ENCODE measurements at regions not wholly inside any gene's neighbourhood (a gene's known extent, or its start where the extent isn't known, plus 50 kb on each side); places are given as distances from the start of the nearest gene placed in this dataset.
A peak's percentile ranks its signal among the peaks of the same experiment; 100 is the strongest.

DNA sequence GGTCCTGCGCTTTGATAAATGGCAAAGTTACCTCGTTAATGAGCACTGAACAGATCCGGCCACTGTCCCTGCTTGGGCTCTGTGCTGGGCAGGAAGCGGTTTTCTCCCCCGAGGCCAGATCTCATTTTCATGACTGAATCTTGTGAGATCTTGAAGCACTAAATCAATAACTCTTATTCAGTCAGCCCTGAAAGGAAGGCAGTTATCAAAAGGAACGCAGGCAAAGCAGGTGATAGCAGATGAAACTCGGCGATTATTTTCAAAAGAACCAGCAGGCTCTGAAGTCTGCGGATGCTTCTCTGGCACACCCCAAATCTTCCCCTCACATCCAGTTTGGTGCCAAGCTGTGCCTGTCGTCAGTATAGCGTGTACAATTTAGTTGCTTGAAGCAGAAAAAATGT is 228.7 kb downstream of the BAMBI start:
- peaks cover 28% of the 10 kb centered on the region for H3K4me1 Mint-ChIP-seq
- H3K9ac ChIP-seq, result no peak overlapping the region
- H3F3A ChIP-seq (ENCODE audit: low read depth), result no peaks in the 10 kb centered on the region
- no peak overlapping the region for H3K4me2 ChIP-seq
- no peak overlapping the region for H3K4me3 ChIP-seq
- peaks cover 7% of the 10 kb centered on the region for H3K27me3 Mint-ChIP-seq (ENCODE audit: insufficient read depth, low read depth)
- H3K4me3 Mint-ChIP-seq, result no peak overlapping the region
- H3K4me1 ChIP-seq, result no peaks in the 10 kb centered on the region
- no peaks in the 10 kb centered on the region for H4K20me1 ChIP-seq (ENCODE audit: low read depth)
- peak overlapping the region; percentile 52 for H3K27ac Mint-ChIP-seq
- DNase-seq (ENCODE audit: low spot score), result no peak
- H3K36me3 ChIP-seq, result no peaks in the 10 kb centered on the region
- no peaks in the 10 kb centered on the region for H3K27me3 ChIP-seq
- H2AFZ ChIP-seq (replicated peaks), result no peak overlapping the region
- H3K79me2 ChIP-seq (ENCODE audit: low read depth), result no peaks in the 10 kb centered on the region
- no peaks in the 10 kb centered on the region for H3K9me3 ChIP-seq (ENCODE audit: low read depth)
- H3K27ac ChIP-seq, result no peak overlapping the region
- H3K36me3 Mint-ChIP-seq, result peaks cover 1% of the 10 kb centered on the region
- TF ChIP-seq EZH2phosphoT487 (IDR thresholded peaks at IDR 0.05), result no peak
- no peak for TF ChIP-seq CTCF (IDR thresholded peaks at IDR 0.05)
- TF ChIP-seq EZH2 (IDR thresholded peaks at IDR 0.05), result no peak
- H3K9me3 Mint-ChIP-seq, result peaks cover 2% of the 10 kb centered on the region

DNA sequence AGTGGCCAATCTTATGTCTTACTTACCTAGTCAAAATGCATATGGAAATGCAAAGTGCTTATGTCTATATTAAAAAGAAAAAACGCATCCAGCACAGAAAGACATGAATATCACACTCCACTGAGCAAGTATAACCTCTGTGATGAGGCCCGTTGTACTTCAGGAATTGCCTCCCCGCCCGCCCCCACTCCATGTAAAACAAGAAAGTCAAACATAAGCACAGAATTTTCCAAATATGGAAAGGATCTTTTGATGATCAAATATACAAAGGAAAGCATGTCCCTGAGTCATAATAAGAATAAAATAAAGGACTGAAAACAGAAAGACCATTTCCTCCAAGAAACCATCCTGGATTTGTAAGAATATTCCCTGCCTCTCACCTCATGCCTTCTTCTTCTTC is 229.1 kb downstream of the BAMBI start:
- Mint-ChIP-seq H3K27me3 (ENCODE audit: insufficient read depth, low read depth) (peaks cover 7% of the 10 kb centered on the region), H3K36me3 (peaks cover 1% of the 10 kb centered on the region), H3K4me1 (peaks cover 28% of the 10 kb centered on the region), H3K27ac (no peak overlapping the region), H3K9me3 (peaks cover 2% of the 10 kb centered on the region), H3K4me3 (peak overlapping the region; percentile 27)
- no peaks in the 10 kb centered on the region for H3K36me3 ChIP-seq
- DNase-seq (ENCODE audit: low spot score), result no peak
- H3K4me2 ChIP-seq, result no peak overlapping the region
- H3K27me3 ChIP-seq, result no peaks in the 10 kb centered on the region
- no peaks in the 10 kb centered on the region for H3K4me1 ChIP-seq
- no peaks in the 10 kb centered on the region for H3F3A ChIP-seq (ENCODE audit: low read depth)
- H3K79me2 ChIP-seq (ENCODE audit: low read depth), result no peaks in the 10 kb centered on the region
- H3K27ac ChIP-seq, result no peak overlapping the region
- no peak overlapping the region for H2AFZ ChIP-seq (replicated peaks)
- no peak overlapping the region for H3K4me3 ChIP-seq
- TF ChIP-seq EZH2 (IDR thresholded peaks at IDR 0.05), result no peak
- TF ChIP-seq CTCF (IDR thresholded peaks at IDR 0.05), result no peak
- no peak for TF ChIP-seq EZH2phosphoT487 (IDR thresholded peaks at IDR 0.05)
- no peaks in the 10 kb centered on the region for H4K20me1 ChIP-seq (ENCODE audit: low read depth)
- H3K9ac ChIP-seq, result no peak overlapping the region
- H3K9me3 ChIP-seq (ENCODE audit: low read depth), result no peaks in the 10 kb centered on the region

DNA sequence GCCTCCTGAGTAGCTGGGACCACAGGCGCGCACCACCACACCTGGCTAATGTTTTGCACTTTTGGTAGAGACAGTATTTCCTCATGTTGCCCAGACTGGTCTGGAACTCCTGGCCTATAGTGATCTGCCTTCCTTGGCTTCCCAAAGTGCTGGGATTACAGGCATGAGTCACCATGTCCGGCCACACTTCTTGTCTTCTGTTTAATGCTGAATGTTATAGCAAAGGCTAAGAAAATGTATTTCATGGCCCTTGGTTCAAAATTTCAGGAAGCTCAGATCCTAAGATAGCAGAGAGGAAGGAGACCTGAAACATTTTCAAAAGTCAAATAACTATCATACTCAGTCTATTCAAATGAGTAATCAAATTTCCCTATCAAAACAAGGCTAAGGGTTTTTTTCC is 229.6 kb downstream of the BAMBI start:
- H3F3A ChIP-seq (ENCODE audit: low read depth), result no peaks in the 10 kb centered on the region
- H3K27me3 ChIP-seq, result no peaks in the 10 kb centered on the region
- H3K9ac ChIP-seq, result no peak overlapping the region
- H4K20me1 ChIP-seq (ENCODE audit: low read depth), result no peaks in the 10 kb centered on the region
- H3K79me2 ChIP-seq (ENCODE audit: low read depth), result no peaks in the 10 kb centered on the region
- no peaks in the 10 kb centered on the region for H3K9me3 ChIP-seq (ENCODE audit: low read depth)
- Mint-ChIP-seq H3K27me3 (ENCODE audit: insufficient read depth, low read depth) (peaks cover 7% of the 10 kb centered on the region), H3K4me3 (peak overlapping the region; percentile 27), H3K27ac (no peak overlapping the region), H3K9me3 (peaks cover 3% of the 10 kb centered on the region), H3K4me1 (peaks cover 28% of the 10 kb centered on the region), H3K36me3 (peaks cover 1% of the 10 kb centered on the region)
- no peak for DNase-seq (ENCODE audit: low spot score)
- H2AFZ ChIP-seq (replicated peaks), result no peak overlapping the region
- H3K27ac ChIP-seq, result no peak overlapping the region
- TF ChIP-seq CTCF (IDR thresholded peaks at IDR 0.05), result no peak
- TF ChIP-seq EZH2 (IDR thresholded peaks at IDR 0.05), result no peak
- no peak for TF ChIP-seq EZH2phosphoT487 (IDR thresholded peaks at IDR 0.05)
- no peaks in the 10 kb centered on the region for H3K4me1 ChIP-seq
- no peaks in the 10 kb centered on the region for H3K36me3 ChIP-seq
- no peak overlapping the region for H3K4me2 ChIP-seq
- H3K4me3 ChIP-seq, result no peak overlapping the region

Data from neural progenitor cell (in vitro differentiated cells).